Erythroblast (primary cell): ENCODE measurements at regions not wholly inside any gene's neighbourhood (a gene's known extent, or its start where the extent isn't known, plus 50 kb on each side); places are given as distances from the start of the nearest gene placed in this dataset.

Experiments used
- GATA1 ChIP-seq: IDR thresholded peaks from 2 replicates; pipeline ENCODE4 v1.6.1; 2011; ENCODE audit warnings: low read depth, mild to moderate bottlenecking, control low read depth, low read length, moderate library complexity
- POLR2A ChIP-seq: IDR thresholded peaks from 2 replicates; pipeline ENCODE4 v1.6.1; 2011; ENCODE audit warnings: mild to moderate bottlenecking, low read length

DNA sequence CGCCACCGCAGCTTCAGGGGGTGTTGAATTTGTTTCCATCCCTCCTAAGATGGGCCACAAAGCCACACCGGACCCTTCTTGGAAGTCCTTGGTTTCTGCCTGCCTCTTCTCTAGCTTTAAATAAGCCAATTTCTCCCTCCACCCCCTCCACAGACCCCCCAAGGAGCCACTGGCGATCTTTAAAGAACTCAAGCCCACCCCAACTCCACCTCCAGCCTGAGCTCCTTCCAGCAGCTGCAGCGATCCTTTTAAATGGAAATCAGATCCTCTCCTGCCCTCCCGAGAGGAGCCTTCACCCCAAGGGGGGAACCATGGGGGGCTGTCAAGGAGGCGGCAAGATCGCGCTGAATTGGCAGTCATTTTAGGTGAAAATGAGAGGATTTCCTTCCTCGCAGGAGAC is 133.1 kb downstream of the NCOR2 start:
- no peak for TF ChIP-seq POLR2A
- TF ChIP-seq GATA1, result no peak
